HG02852 (cell line): ENCODE measurements at regions not wholly inside any gene's neighbourhood (a gene's known extent, or its start where the extent isn't known, plus 50 kb on each side); places are given as distances from the start of the nearest gene placed in this dataset.

Source experiments
- ATAC-seq: cut with Tn5 transposase; IDR thresholded peaks from one replicate; pipeline ENCODE4 v1.9.1; 2021; ENCODE audit warnings: mild to moderate bottlenecking, moderate library complexity; ENCODE audit not compliant: unreplicated experiment

DNA sequence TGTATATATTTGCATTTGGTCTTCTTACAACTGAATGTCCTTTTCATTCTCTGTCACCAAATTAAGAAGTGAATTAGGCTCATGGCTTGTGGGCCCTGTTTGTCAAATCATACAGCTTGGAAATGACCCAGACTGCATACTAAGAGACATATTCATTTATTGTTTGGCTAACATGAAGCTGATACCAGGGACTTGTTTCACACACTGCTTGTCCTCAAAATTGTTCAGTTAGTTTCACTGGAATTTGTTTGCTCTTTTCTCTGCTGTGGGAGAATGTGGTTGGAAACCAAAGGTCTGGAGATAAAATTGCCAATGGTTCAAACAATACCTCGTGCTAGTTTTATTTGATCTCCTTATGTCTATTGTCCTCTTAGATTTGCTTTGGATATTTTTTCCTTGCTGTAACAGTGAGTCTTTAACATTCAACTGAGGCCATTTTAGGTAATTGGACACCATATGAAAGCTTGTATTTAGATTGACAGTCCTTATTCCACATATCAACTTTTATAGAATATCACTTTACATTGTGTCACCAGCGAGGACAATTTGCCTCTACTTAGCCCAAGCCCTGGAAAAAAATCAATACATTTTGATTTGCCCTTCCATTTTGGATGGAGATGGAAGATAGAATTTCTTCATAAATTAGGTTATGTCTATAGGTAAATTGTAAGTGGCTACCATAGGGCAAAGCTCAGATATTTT, 144.3 kb upstream of the MTAP start:
- no peak for ATAC-seq

DNA sequence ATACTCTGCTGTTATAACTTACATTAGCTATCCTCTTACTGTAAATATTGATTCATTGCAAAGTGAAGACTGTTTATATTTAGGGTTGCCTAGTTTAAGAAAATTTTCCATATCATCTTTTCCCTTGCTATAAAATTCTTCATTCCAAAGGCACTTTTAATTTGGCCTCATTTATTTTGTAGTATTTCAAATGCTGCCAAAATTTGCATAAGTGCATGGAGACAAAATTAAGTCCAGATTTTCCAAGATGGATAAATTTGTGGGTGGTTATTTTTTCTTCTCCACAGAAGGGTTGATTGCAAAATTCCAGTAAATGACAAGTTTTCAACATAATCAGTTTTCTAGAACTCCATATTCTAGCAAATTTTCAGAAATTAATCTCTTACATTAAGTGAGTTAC, 141.5 kb upstream of the MTAP start:
- no peak for ATAC-seq

DNA sequence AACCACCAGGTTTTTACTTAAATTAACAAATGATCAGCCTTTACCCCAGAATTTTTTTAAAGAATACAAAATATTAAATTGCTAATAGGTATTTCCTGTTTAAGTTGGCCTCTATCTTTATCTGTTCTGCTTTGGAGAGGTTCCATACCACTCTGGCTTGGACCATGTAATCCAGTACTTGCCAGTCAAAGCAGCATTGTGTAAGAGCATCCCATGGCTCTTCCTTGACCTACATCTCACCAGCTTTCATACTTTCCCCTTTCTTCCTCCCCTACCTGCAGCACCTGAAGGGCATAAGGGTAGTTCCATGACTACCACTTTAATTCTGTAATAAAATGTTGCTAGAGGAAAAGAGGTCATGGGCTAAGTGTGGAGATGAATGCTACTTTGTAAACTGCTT, 140.8 kb upstream of the MTAP start:
- ATAC-seq = no peak

- no peak for ATAC-seq
Measured at GRCh38 chr9:21668516-21668915, 133.9 kb upstream of the MTAP start.

GRCh38 chr9:21669701-21670100, 132.7 kb upstream of the MTAP start:
- ATAC-seq = no peak

DNA sequence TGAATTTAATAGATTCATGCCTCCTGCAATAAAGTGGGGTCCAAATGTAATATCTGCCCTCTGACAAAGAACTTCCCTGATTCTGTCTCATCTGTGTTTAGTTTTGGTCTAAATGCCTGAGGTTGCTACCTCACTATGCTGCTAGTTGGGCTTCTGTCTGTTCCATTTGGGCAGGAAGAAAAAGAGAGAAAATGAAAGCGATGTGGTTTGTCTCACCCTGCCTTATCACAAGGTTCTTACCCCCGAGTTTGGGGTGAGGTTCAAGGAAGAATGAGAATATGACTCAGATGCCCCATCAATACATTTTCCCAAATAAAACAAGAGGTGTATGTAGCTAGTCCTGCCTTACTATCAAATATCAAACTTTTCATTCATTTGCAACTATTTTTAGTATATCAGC, 132.1 kb upstream of the MTAP start:
- ATAC-seq = no peak

- no peak for ATAC-seq
Measured at GRCh38 chr9:21672140-21672539, 130.3 kb upstream of the MTAP start.

GRCh38 chr9:21672761-21673160, 129.7 kb upstream of the MTAP start:
- ATAC-seq = no peak

- ATAC-seq = no peak
Measured at GRCh38 chr9:21674894-21675293, 127.5 kb upstream of the MTAP start.

- ATAC-seq = no peak
Measured at GRCh38 chr9:21677387-21677786, 125.0 kb upstream of the MTAP start.

- no peak for ATAC-seq
Measured at GRCh38 chr9:21677834-21678233, 124.6 kb upstream of the MTAP start.

GRCh38 chr9:21679432-21679831, 123.0 kb upstream of the MTAP start:
- no peak for ATAC-seq

- ATAC-seq = no peak
Measured at GRCh38 chr9:21680590-21680989, 121.8 kb upstream of the MTAP start.

DNA sequence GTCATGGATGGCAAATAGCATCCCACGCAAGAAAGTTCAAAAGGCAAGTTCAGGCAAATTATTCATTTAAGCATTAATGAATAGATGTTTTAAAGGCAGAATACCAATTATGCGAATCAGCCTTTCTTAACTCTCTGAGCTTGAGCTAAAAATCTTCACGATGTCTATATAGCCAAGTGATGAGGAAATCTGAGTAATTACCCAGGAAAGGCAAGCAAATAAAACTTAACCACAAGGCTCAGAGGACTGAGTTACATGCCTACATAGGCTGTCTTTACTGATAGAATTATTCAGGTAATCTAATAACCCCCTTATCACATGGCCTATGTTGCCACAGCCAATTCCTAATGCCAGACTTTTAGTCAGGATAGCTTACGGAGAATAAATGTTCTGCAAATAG, 120.8 kb upstream of the MTAP start:
- no peak for ATAC-seq

- ATAC-seq = no peak
Measured at GRCh38 chr9:21682381-21682780, 120.1 kb upstream of the MTAP start.

GRCh38 chr9:21682981-21683380, 119.5 kb upstream of the MTAP start:
- no peak for ATAC-seq

- no peak for ATAC-seq
Measured at GRCh38 chr9:21683484-21684175, 118.8 kb upstream of the MTAP start.

GRCh38 chr9:21684231-21684630, 118.2 kb upstream of the MTAP start:
- ATAC-seq = no peak

- no peak for ATAC-seq
Measured at GRCh38 chr9:21684831-21685362, 117.5 kb upstream of the MTAP start.

GRCh38 chr9:21685502-21685901, 116.9 kb upstream of the MTAP start:
- ATAC-seq = no peak

GRCh38 chr9:21686738-21687137, 115.7 kb upstream of the MTAP start:
- ATAC-seq = no peak

DNA sequence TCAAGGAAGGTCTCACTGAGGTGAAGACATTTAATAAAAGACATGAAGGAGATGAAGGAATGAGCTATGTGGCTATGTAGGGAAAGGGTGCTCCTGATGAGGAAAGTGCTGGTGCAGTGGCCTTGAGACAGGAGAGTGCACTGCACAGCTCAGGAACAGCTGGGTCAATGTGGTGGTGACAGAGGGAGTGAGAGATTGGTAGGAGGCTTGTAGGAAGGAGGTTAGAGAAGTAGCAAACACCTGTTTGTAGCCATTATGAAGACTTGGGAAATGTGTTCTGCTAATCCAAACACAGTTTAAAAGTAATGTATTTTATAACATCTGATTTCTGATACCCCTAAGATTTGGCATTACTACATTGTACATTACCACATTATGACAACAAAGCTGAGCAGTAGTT, 115.1 kb upstream of the MTAP start:
- no peak for ATAC-seq
